ENCODE measurements at regions not wholly inside any gene's neighbourhood (a gene's known extent, or its start where the extent isn't known, plus 50 kb on each side); places are given as distances from the start of the nearest gene placed in this dataset.

DNA sequence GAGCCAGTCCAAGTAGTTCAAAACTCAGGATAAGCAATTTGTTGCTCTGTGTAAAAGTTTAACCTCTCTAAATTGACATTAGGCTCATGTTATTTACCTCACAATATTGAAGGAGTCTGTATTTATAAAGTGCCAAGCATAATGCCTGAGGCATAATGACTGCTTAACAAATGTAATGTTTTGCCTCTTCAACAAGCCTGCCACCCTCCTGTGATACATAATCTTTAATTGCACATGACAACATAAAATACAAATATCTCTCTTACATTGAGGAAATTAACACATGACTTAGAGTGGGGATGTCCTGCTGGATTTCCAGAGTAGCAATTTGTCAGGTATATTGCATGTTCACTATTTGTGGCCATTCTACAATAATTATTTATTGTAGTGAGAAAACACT is 469.2 kb upstream of the ANO5 start (continued):
- TF ChIP-seq ZNF248 (tag by site-specific recombination; IDR thresholded peaks at IDR 0.05): no peak

DNA sequence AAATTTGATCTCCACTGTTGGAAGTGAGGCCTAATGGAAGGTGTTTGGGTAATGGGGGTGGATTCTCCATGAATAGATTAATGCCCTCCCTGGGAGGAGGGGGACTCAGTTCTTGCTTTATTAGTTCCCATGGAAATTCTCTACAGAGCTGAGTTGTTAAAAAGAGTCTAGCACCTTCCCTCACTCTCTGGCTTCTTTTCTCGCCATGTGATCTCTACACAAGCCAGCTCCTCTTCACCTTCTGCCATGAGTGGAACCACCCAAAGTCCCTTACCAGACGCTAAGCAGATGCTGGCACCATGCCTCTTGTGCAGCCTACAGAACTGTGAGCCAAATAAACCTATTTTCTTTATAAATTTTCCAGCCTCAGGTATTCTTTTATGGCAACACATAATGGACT is 465.8 kb upstream of the ANO5 start:
- TF ChIP-seq KLF7 (tag by site-specific recombination; IDR thresholded peaks at IDR 0.05; ENCODE audit: borderline replicate concordance) (no peak), SALL2 (tag by site-specific recombination; IDR thresholded peaks at IDR 0.05; ENCODE audit: borderline replicate concordance) (no peak), KLF1 (tag by site-specific recombination; IDR thresholded peaks at IDR 0.05) (no peak), OSR2 (tag by site-specific recombination; IDR thresholded peaks at IDR 0.05) (no peak), ZNF133 (tag by site-specific recombination; IDR thresholded peaks at IDR 0.05) (no peak), ZNF768 (tag by site-specific recombination; IDR thresholded peaks at IDR 0.05) (no peak)
- TF ChIP-seq, protein P1, sequence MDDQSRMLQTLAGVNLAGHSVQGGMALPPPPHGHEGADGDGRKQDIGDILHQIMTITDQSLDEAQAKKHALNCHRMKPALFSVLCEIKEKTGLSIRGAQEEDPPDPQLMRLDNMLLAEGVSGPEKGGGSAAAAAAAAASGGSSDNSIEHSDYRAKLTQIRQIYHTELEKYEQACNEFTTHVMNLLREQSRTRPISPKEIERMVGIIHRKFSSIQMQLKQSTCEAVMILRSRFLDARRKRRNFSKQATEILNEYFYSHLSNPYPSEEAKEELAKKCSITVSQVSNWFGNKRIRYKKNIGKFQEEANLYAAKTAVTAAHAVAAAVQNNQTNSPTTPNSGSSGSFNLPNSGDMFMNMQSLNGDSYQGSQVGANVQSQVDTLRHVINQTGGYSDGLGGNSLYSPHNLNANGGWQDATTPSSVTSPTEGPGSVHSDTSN (CRISPR knock-in tag; IDR thresholded peaks at IDR 0.05): no peak
- TF ChIP-seq, protein P2, sequence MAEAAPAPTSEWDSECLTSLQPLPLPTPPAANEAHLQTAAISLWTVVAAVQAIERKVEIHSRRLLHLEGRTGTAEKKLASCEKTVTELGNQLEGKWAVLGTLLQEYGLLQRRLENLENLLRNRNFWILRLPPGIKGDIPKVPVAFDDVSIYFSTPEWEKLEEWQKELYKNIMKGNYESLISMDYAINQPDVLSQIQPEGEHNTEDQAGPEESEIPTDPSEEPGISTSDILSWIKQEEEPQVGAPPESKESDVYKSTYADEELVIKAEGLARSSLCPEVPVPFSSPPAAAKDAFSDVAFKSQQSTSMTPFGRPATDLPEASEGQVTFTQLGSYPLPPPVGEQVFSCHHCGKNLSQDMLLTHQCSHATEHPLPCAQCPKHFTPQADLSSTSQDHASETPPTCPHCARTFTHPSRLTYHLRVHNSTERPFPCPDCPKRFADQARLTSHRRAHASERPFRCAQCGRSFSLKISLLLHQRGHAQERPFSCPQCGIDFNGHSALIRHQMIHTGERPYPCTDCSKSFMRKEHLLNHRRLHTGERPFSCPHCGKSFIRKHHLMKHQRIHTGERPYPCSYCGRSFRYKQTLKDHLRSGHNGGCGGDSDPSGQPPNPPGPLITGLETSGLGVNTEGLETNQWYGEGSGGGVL (tag by site-specific recombination; IDR thresholded peaks at IDR 0.05): no peak
- TF ChIP-seq, protein P3, sequence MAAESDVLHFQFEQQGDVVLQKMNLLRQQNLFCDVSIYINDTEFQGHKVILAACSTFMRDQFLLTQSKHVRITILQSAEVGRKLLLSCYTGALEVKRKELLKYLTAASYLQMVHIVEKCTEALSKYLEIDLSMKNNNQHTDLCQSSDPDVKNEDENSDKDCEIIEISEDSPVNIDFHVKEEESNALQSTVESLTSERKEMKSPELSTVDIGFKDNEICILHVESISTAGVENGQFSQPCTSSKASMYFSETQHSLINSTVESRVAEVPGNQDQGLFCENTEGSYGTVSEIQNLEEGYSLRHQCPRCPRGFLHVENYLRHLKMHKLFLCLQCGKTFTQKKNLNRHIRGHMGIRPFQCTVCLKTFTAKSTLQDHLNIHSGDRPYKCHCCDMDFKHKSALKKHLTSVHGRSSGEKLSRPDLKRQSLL (tag by site-specific recombination; IDR thresholded peaks at IDR 0.05): no peak
- TF ChIP-seq, protein P4, sequence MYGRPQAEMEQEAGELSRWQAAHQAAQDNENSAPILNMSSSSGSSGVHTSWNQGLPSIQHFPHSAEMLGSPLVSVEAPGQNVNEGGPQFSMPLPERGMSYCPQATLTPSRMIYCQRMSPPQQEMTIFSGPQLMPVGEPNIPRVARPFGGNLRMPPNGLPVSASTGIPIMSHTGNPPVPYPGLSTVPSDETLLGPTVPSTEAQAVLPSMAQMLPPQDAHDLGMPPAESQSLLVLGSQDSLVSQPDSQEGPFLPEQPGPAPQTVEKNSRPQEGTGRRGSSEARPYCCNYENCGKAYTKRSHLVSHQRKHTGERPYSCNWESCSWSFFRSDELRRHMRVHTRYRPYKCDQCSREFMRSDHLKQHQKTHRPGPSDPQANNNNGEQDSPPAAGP (tag by site-specific recombination; IDR thresholded peaks at IDR 0.05): no peak
- TF ChIP-seq, protein P5, sequence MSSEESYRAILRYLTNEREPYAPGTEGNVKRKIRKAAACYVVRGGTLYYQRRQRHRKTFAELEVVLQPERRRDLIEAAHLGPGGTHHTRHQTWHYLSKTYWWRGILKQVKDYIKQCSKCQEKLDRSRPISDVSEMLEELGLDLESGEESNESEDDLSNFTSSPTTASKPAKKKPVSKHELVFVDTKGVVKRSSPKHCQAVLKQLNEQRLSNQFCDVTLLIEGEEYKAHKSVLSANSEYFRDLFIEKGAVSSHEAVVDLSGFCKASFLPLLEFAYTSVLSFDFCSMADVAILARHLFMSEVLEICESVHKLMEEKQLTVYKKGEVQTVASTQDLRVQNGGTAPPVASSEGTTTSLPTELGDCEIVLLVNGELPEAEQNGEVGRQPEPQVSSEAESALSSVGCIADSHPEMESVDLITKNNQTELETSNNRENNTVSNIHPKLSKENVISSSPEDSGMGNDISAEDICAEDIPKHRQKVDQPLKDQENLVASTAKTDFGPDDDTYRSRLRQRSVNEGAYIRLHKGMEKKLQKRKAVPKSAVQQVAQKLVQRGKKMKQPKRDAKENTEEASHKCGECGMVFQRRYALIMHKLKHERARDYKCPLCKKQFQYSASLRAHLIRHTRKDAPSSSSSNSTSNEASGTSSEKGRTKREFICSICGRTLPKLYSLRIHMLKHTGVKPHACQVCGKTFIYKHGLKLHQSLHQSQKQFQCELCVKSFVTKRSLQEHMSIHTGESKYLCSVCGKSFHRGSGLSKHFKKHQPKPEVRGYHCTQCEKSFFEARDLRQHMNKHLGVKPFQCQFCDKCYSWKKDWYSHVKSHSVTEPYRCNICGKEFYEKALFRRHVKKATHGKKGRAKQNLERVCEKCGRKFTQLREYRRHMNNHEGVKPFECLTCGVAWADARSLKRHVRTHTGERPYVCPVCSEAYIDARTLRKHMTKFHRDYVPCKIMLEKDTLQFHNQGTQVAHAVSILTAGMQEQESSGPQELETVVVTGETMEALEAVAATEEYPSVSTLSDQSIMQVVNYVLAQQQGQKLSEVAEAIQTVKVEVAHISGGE (tag by site-specific recombination; conservative IDR thresholded peaks at IDR 0.05; ENCODE audit: low read depth): no peak
- TF ChIP-seq, protein P6, sequence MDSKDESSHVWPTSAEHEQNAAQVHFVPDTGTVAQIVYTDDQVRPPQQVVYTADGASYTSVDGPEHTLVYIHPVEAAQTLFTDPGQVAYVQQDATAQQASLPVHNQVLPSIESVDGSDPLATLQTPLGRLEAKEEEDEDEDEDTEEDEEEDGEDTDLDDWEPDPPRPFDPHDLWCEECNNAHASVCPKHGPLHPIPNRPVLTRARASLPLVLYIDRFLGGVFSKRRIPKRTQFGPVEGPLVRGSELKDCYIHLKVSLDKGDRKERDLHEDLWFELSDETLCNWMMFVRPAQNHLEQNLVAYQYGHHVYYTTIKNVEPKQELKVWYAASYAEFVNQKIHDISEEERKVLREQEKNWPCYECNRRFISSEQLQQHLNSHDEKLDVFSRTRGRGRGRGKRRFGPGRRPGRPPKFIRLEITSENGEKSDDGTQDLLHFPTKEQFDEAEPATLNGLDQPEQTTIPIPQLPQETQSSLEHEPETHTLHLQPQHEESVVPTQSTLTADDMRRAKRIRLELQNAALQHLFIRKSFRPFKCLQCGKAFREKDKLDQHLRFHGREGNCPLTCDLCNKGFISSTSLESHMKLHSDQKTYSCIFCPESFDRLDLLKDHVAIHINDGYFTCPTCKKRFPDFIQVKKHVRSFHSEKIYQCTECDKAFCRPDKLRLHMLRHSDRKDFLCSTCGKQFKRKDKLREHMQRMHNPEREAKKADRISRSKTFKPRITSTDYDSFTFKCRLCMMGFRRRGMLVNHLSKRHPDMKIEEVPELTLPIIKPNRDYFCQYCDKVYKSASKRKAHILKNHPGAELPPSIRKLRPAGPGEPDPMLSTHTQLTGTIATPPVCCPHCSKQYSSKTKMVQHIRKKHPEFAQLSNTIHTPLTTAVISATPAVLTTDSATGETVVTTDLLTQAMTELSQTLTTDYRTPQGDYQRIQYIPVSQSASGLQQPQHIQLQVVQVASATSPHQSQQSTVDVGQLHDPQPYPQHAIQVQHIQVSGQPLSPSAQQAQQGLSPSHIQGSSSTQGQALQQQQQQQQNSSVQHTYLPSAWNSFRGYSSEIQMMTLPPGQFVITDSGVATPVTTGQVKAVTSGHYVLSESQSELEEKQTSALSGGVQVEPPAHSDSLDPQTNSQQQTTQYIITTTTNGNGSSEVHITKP (tag by site-specific recombination; IDR thresholded peaks at IDR 0.05): no peak
- POLR2A ChIA-PET: no interaction called here
- H3K9me3 ChIP-seq (ENCODE audit: control insufficient read depth, insufficient read depth, low read depth, low read length): no peaks in the 10 kb centered on the region
- CTCF ChIA-PET: no interaction called here
- H3K4me3 ChIP-seq (ENCODE audit: low read depth, low read length): no peak overlapping the region
- no peaks in the 10 kb centered on the region for H3K4me1 ChIP-seq (ENCODE audit: control insufficient read depth, insufficient read depth, low read length)
- no peak overlapping the region for H3K27ac ChIP-seq (ENCODE audit: extremely low read depth, low read depth, low read length)
- no peaks in the 10 kb centered on the region for H3K36me3 ChIP-seq (ENCODE audit: control insufficient read depth in 2 of 2, insufficient read depth in 1 of 2, low read length in 2 of 2)

Data from HEK293 (cell line).